Astrocyte of the spinal cord (primary cell): ENCODE measurements at regions not wholly inside any gene's neighbourhood (a gene's known extent, or its start where the extent isn't known, plus 50 kb on each side); places are given as distances from the start of the nearest gene placed in this dataset.

Experiments
- DNase-seq: peaks from one replicate; pipeline ENCODE4 v3.0.0; 2011; ENCODE audit warnings: low read depth, low spot score
- H3K4me3 ChIP-seq: 2 replicates; pipeline ENCODE4 v1.5.1; 2011; ENCODE audit warnings: low read depth, mild to moderate bottlenecking, low read length, moderate library complexity
- CTCF ChIP-seq: IDR thresholded peaks from 2 replicates; pipeline ENCODE4 v1.5.1; 2012; ENCODE audit warnings: low read depth, mild to moderate bottlenecking, low read length, inconsistent platforms
- in situ Hi-C: cut with HindIII; loops from 2 replicates; pipeline ENCODE4 v1.10.0; 2017; ENCODE audit warnings: low sequenced_read_pairs

- in situ Hi-C loops, result no loop called here
- no peak overlapping the region for H3K4me3 ChIP-seq
- DNase-seq, result no peak
- no peak for TF ChIP-seq CTCF
Observed at GRCh38 chr6:145469021-145469420, 266.3 kb downstream of the EPM2A start.

GRCh38 chr6:145475794-145476396, 259.4 kb downstream of the EPM2A start:
- TF ChIP-seq CTCF, result no peak
- DNase-seq, result no peak

GRCh38 chr6:145480024-145480423, 255.3 kb downstream of the EPM2A start:
- in situ Hi-C loops, result no loop called here
- no peak for DNase-seq

More at GRCh38 chr6:145475794-145476396, 259.4 kb downstream of the EPM2A start:
- in situ Hi-C loops, result no loop called here
- H3K4me3 ChIP-seq, result no peak overlapping the region

GRCh38 chr6:145483191-145483996, 251.9 kb downstream of the EPM2A start:
- H3K4me3 ChIP-seq, result no peak overlapping the region
- TF ChIP-seq CTCF, result no peak
- DNase-seq, result peak; percentile 49

More at GRCh38 chr6:145480024-145480423, 255.3 kb downstream of the EPM2A start:
- H3K4me3 ChIP-seq, result no peak overlapping the region
- no peak for TF ChIP-seq CTCF

GRCh38 chr6:145485288-145485687, 250.0 kb downstream of the EPM2A start:
- DNase-seq, result no peak
- in situ Hi-C loops, result no loop called here
- TF ChIP-seq CTCF, result no peak
- no peak overlapping the region for H3K4me3 ChIP-seq

More at GRCh38 chr6:145483191-145483996, 251.9 kb downstream of the EPM2A start:
- in situ Hi-C loops, result no loop called here

- DNase-seq, result no peak
- H3K4me3 ChIP-seq, result no peak overlapping the region
- no peak for TF ChIP-seq CTCF
- in situ Hi-C loops, result no loop called here
Observed at GRCh38 chr6:145486306-145486705, 249.0 kb downstream of the EPM2A start.
